ENCODE measurements at regions not wholly inside any gene's neighbourhood (a gene's known extent, or its start where the extent isn't known, plus 50 kb on each side); places are given as distances from the start of the nearest gene placed in this dataset.

GRCh38 chr7:17130281-17131059, 168.0 kb upstream of the AHR start (continued):
- TF ChIP-seq ZNF281 (CRISPR knock-in tag; IDR thresholded peaks at IDR 0.05; ENCODE audit: borderline replicate concordance): peak; percentile 64; the same call in 1 of the 2 replicates
- TF ChIP-seq ZNF496 (CRISPR knock-in tag; IDR thresholded peaks at IDR 0.05; ENCODE audit: insufficient replicate concordance): no peak
- no peak for TF ChIP-seq PLRG1 (conservative IDR thresholded peaks at IDR 0.05)
- TF ChIP-seq ZBED4 (CRISPR knock-in tag; IDR thresholded peaks at IDR 0.05; ENCODE audit: borderline replicate concordance): peak; percentile 73; the same call in 1 of the 2 replicates
- peak; percentile 41 for TF ChIP-seq ZNF781 (CRISPR knock-in tag; IDR thresholded peaks at IDR 0.05; ENCODE audit: borderline replicate concordance, not compliant biosample characterization)
- no peak for TF ChIP-seq ZNF558 (CRISPR knock-in tag; IDR thresholded peaks at IDR 0.05; ENCODE audit: borderline replicate concordance)
- peak; percentile 90 for TF ChIP-seq SAP130 (CRISPR knock-in tag; IDR thresholded peaks at IDR 0.05; ENCODE audit: low read depth)
- TF ChIP-seq ARID5B (CRISPR knock-in tag; IDR thresholded peaks at IDR 0.05): peak; percentile 100
- TF ChIP-seq TBX3 (IDR thresholded peaks at IDR 0.05; ENCODE audit: borderline replicate concordance): peak; percentile 96
- TF ChIP-seq MEIS2 (CRISPR knock-in tag; IDR thresholded peaks at IDR 0.05): peak; percentile 55; the same call in 1 of the 2 replicates
- TF ChIP-seq ZNF674 (CRISPR knock-in tag; IDR thresholded peaks at IDR 0.05; ENCODE audit: low read depth): no peak
- TF ChIP-seq MTA3 (CRISPR knock-in tag; IDR thresholded peaks at IDR 0.05): no peak
- peak; percentile 87; the same call in 1 of the 2 replicates for TF ChIP-seq STAT5B (CRISPR knock-in tag; IDR thresholded peaks at IDR 0.05)
- TF ChIP-seq ZNF362 (CRISPR knock-in tag; IDR thresholded peaks at IDR 0.05; ENCODE audit: borderline replicate concordance): peak; percentile 58; the same call in 1 of the 2 replicates
- TF ChIP-seq EEA1 (CRISPR knock-in tag; IDR thresholded peaks at IDR 0.05; ENCODE audit: borderline replicate concordance): no peak
- no peak for TF ChIP-seq TCF12 (IDR thresholded peaks at IDR 0.05)
- 0 out of 2 replicates have a peak, but pooled peaks have one; percentile 46 for TF ChIP-seq TCF12 (CRISPR knock-in tag; IDR thresholded peaks at IDR 0.05)

All from HepG2 (cell line).